Right cardiac atrium (tissue), 5 donors: ENCODE measurements at regions not wholly inside any gene's neighbourhood (a gene's known extent, or its start where the extent isn't known, plus 50 kb on each side); places are given as distances from the start of the nearest gene placed in this dataset.

ENCODE experiments used
- ATAC-seq, 2 donors: fragments of 200-7000 bp; cut with Tn5 transposase; one replicate each; pipeline versions ENCODE4 v1.8.0 to v1.9.1; 2020; ENCODE audit warnings: moderate library complexity in 2 of 2, mild to moderate bottlenecking in 1 of 2
- DNase-seq, 3 donors: peaks; one replicate each; pipeline ENCODE4 v3.0.0-alpha.2; 2020
- H3K27ac ChIP-seq: one replicate; pipeline ENCODE4 v1.5.1; 2013; ENCODE audit warnings: mild to moderate bottlenecking, low read length, control low read depth, moderate library complexity
- H3K27me3 ChIP-seq: one replicate; pipeline ENCODE4 v1.6.1; 2013; ENCODE audit not compliant: control insufficient read depth, insufficient read depth
- H3K4me1 ChIP-seq: one replicate; pipeline ENCODE4 v1.6.1; 2013; ENCODE audit warnings: low read length; ENCODE audit not compliant: control insufficient read depth, insufficient read depth
- H3K4me3 ChIP-seq: one replicate; pipeline ENCODE4 v1.5.1; 2013; ENCODE audit warnings: low read length, control low read depth
- H3K9me3 ChIP-seq: one replicate; pipeline ENCODE4 v1.6.1; 2013; ENCODE audit warnings: low read length; ENCODE audit not compliant: control insufficient read depth
- WGBS: extraction: QIAGEN DNeasy Blood & Tissue Kit; methylation state at CpG from one replicate; pipeline ENCODE4 v1.1.7; 2013; 5-methylcytosine and 5-hydroxymethylcytosine counted together
- intact Hi-C, 4 donors: fragments of 100-400 bp; cut with DNase I; formaldehyde crosslinking; loops; one replicate each; pipeline versions ENCODE4 v1.11.0 to v1.14.0; 2022 to 2023
- donor health status: healthy with polysubstance abuse.
- donor health status: DM: no; HTN: yes; CAD: no.
- donor health status: DM: no; HTN: no; CAD: no.
- donor health status: DM: no; HTN: yes; CAD: no; lungs with severe emphysema.
- donor health status: DM: yes; HTN: yes; CAD: no.

DNA sequence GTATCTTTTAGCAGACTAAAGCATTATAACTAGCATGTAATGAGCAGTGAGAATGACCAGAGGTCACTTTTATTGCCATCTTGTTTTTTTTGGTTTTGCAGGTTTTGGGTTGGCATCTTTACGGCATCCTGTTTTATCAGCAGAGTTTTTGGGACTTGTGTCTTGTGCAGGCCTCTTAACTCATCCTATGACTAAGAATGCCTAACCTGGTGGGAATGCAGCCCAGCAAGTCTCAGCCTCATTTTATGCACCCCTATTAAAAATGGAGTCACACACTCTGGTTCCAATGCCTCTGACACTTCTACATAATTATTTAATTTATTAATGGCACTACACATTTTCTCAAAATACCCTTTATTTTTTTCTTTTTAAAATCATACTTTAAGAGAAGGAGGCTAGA lies 726.5 kb upstream of the RIOK2 start:
- Histone ChIP-seq H3K27ac (no peak overlapping the region), H3K4me3 (no peak overlapping the region), H3K4me1 (no peaks in the 10 kb centered on the region), H3K9me3 (no peaks in the 10 kb centered on the region), H3K27me3 (no peaks in the 10 kb centered on the region)
- 91% methylated on average over 1 of the region's 1 CpG for WGBS
- ATAC-seq (no peak), DNase-seq (no peak)
- intact Hi-C loops, result no loop called here

DNA sequence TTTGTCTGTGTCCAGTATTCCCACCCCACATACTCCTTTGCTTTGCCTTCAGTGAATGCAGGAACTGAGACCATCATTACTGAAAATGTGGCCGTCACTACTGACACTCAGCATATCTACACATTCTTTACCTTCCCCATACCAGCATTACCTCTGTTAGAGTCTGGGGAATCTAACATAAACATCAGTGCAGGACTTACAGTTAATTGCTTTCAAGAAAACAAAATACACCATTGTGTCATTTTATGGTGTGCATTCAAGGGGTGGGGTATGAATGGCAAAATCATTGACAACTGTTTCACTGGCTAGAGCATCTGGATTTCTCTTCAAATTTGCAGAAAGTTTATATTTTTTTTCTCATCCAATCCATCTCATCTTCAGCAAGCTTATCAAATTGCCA lies 731.4 kb upstream of the RIOK2 start:
- 76% methylated on average over 1 of the region's 1 CpG for WGBS
- Histone ChIP-seq H3K27me3 (no peaks in the 10 kb centered on the region), H3K4me1 (no peaks in the 10 kb centered on the region), H3K9me3 (no peaks in the 10 kb centered on the region), H3K27ac (no peak overlapping the region), H3K4me3 (no peak overlapping the region)
- ATAC-seq (no peak), DNase-seq (no peak)
- intact Hi-C loops, result no loop called here

GRCh38 chr5:97915106-97915505 lies 732.1 kb upstream of the RIOK2 start:
- Histone ChIP-seq H3K9me3 (no peaks in the 10 kb centered on the region), H3K27ac (no peak overlapping the region), H3K4me1 (no peaks in the 10 kb centered on the region), H3K4me3 (no peak overlapping the region), H3K27me3 (no peaks in the 10 kb centered on the region)
- DNase-seq (no peak), ATAC-seq (no peak)
- 67% methylated on average over 1 of the region's 1 CpG for WGBS
- intact Hi-C loops, result no loop called here

DNA sequence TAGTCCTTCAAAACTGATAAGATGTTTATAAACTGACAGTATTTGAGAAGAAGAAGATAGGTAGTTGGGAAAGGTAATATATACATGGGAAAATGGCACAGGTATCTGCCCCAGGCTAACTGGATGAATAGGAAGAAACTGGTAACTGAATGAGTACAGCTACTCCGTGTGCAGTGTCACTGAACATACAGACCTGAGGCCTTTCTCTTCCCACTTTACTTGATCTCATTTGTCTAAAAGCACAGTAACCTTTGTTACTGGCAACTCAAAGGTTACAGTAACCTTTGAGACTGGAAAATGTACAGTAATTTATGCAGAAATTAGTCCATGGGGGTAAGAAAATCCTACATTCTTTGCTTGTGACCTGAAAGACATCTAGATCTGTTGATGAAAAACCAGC lies 735.0 kb upstream of the RIOK2 start:
- intact Hi-C loops, result no loop called here
- 89% methylated on average over 1 of the region's 1 CpG for WGBS
- Histone ChIP-seq H3K4me1 (no peaks in the 10 kb centered on the region), H3K27ac (no peak overlapping the region), H3K9me3 (no peaks in the 10 kb centered on the region), H3K4me3 (no peak overlapping the region), H3K27me3 (no peaks in the 10 kb centered on the region)
- DNase-seq (no peak), ATAC-seq (no peak)

DNA sequence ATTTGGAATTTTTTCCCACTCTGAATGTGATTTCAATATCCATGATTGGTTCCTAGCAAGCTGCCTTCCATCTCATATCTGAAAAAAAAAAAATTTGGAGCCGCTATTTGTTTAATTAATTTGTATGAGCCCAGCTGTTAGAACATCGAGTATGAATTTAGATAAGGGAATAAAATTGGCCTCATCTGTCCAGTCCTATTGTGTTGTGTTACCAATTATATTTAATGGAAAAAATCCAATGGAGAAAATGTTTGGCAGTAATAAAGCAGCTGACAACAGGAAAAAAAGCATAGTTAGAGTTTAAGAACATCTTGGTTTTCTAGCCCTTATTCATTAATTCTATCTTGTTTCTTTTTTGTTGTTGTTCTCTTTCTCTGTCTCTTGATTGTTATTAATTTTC lies 735.6 kb upstream of the RIOK2 start:
- intact Hi-C loops, result no loop called here
- no peaks in the 10 kb centered on the region for H3K9me3 ChIP-seq
- H3K27ac ChIP-seq, result no peak overlapping the region
- DNase-seq (no peak), ATAC-seq (no peak)
- no peak overlapping the region for H3K4me3 ChIP-seq
- WGBS, result 46% methylated on average over 2 of the region's 2 CpGs
- H3K27me3 ChIP-seq, result no peaks in the 10 kb centered on the region
- H3K4me1 ChIP-seq, result no peaks in the 10 kb centered on the region

GRCh38 chr5:97919719-97920118 lies 736.7 kb upstream of the RIOK2 start:
- no peaks in the 10 kb centered on the region for H3K27me3 ChIP-seq
- intact Hi-C loops, result no loop called here
- WGBS, result 62% methylated on average over 4 of the region's 4 CpGs
- no peak overlapping the region for H3K4me3 ChIP-seq
- no peak overlapping the region for H3K27ac ChIP-seq
- DNase-seq (no peak), ATAC-seq (no peak)
- H3K4me1 ChIP-seq, result no peaks in the 10 kb centered on the region
- H3K9me3 ChIP-seq, result no peaks in the 10 kb centered on the region

- Histone ChIP-seq H3K9me3 (no peaks in the 10 kb centered on the region), H3K4me3 (no peak overlapping the region), H3K4me1 (no peaks in the 10 kb centered on the region), H3K27ac (no peak overlapping the region), H3K27me3 (no peaks in the 10 kb centered on the region)
- WGBS, result 94% methylated on average over 5 of the region's 5 CpGs
- no peak for ATAC-seq
- intact Hi-C loops, result no loop called here
- no peak for DNase-seq
Observed at GRCh38 chr5:97922776-97923175, 739.7 kb upstream of the RIOK2 start.

GRCh38 chr5:97923496-97923895 lies 740.4 kb upstream of the RIOK2 start:
- intact Hi-C loops, result no loop called here

DNA sequence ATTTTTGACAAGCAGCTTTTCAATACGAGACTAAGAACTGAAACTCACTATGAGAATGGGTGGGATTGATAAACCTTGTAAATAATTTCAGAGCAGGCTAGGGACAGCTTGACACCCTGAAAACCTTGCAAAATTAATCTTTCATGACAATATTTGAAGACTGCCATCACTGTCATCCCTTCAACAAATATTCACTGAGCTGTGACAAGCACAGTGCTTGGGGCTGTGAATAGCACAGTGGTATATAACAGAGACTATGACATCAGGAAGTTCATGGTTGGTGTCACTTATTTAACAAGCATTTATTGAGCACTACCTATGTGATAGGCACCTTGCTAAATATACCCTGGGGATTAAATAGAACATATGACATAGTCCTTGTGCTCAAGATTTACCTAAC lies 741.0 kb upstream of the RIOK2 start:
- no peak overlapping the region for H3K27ac ChIP-seq
- no peaks in the 10 kb centered on the region for H3K9me3 ChIP-seq
- no peak overlapping the region for H3K4me3 ChIP-seq
- intact Hi-C loops, result no loop called here
- H3K27me3 ChIP-seq, result no peaks in the 10 kb centered on the region
- DNase-seq (no peak), ATAC-seq (no peak)
- 86% methylated on average over 1 of the region's 1 CpG for WGBS
- no peaks in the 10 kb centered on the region for H3K4me1 ChIP-seq

More at GRCh38 chr5:97923496-97923895, 740.4 kb upstream of the RIOK2 start:
- Histone ChIP-seq H3K4me1 (no peaks in the 10 kb centered on the region), H3K4me3 (no peak overlapping the region), H3K27ac (no peak overlapping the region), H3K27me3 (no peaks in the 10 kb centered on the region), H3K9me3 (no peaks in the 10 kb centered on the region)
- no peak for DNase-seq
- no peak for ATAC-seq

DNA sequence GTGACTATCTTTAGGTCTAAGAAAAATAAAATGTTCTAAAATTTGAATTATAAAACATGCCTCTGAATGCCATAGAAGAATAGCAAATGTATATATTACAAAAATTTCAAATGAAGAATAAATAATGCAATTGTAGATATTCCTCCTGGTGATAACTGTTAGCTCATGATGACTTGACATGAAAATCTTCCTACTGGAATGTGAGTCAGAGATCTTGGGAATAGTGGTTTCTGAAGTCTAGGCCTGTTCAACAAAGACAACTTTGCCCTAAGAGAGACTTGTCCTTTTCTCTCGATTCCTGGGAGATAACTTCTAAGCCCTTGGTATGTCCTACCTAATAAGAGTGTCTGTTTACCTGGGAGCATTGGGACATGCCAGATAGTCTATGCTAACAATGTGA lies 746.3 kb upstream of the RIOK2 start:
- no peak for ATAC-seq
- Histone ChIP-seq H3K4me1 (no peaks in the 10 kb centered on the region), H3K4me3 (no peak overlapping the region), H3K9me3 (no peaks in the 10 kb centered on the region), H3K27me3 (no peaks in the 10 kb centered on the region), H3K27ac (no peak overlapping the region)
- intact Hi-C loops, result no loop called here
- DNase-seq, result no peak
- WGBS, result 95% methylated on average over 1 of the region's 1 CpG

GRCh38 chr5:97931829-97932228 lies 748.8 kb upstream of the RIOK2 start:
- no peak overlapping the region for H3K27ac ChIP-seq
- no peaks in the 10 kb centered on the region for H3K27me3 ChIP-seq
- DNase-seq (no peak), ATAC-seq (no peak)
- H3K4me1 ChIP-seq, result no peaks in the 10 kb centered on the region
- intact Hi-C loops, result no loop called here
- H3K9me3 ChIP-seq, result no peaks in the 10 kb centered on the region
- no peak overlapping the region for H3K4me3 ChIP-seq

- DNase-seq, result no peak
- H3K27ac ChIP-seq, result no peak overlapping the region
- intact Hi-C loops, result no loop called here
- ATAC-seq, result no peak
- H3K27me3 ChIP-seq, result no peaks in the 10 kb centered on the region
- WGBS, result 32% methylated on average over 1 of the region's 1 CpG
- no peak overlapping the region for H3K4me3 ChIP-seq
- no peaks in the 10 kb centered on the region for H3K4me1 ChIP-seq
- H3K9me3 ChIP-seq, result no peaks in the 10 kb centered on the region
Observed at GRCh38 chr5:97936231-97936630, 753.2 kb upstream of the RIOK2 start.
